ENCODE measurements at regions not wholly inside any gene's neighbourhood (a gene's known extent, or its start where the extent isn't known, plus 50 kb on each side); places are given as distances from the start of the nearest gene placed in this dataset.

- Mint-ChIP-seq H3K9me3 (peaks cover 0 to 7% (median 2%) of the 10 kb centered on the region in 7 donors), H3K4me3 (no peak overlapping the region), H3K4me1 (no peaks in the 10 kb centered on the region), H3K27me3 (no peaks in the 10 kb centered on the region), H3K36me3 (peaks cover 3% of the 10 kb centered on the region), H3K27ac (no peak overlapping the region)
- no peak overlapping the region for H3K4me3 ChIP-seq (ENCODE audit: low read depth, low read length)
- H3K9me3 ChIP-seq (ENCODE audit: control insufficient read depth in 2 of 2, low read length in 2 of 2), result no peaks in the 10 kb centered on the region
- H3K36me3 ChIP-seq (ENCODE audit: control insufficient read depth, insufficient read depth, low read length), result no peaks in the 10 kb centered on the region
- DNase-seq (no peak), ATAC-seq (ENCODE audit: low read depth in 2 of 2) (no peak)
- no peak overlapping the region for H3K27ac ChIP-seq (ENCODE audit: insufficient read depth, low read length, poor library complexity, severe bottlenecking)
- H3K27me3 ChIP-seq (ENCODE audit: control insufficient read depth, insufficient read depth, low read length), result no peaks in the 10 kb centered on the region
- H3K4me1 ChIP-seq (ENCODE audit: control insufficient read depth, insufficient read depth, low read length, poor library complexity, severe bottlenecking), result no peaks in the 10 kb centered on the region
Observed at GRCh38 chr5:92378966-92379611, 996.0 kb upstream of the ARRDC3 start.

GRCh38 chr5:92374859-92375258 is 991.7 kb upstream of the ARRDC3 start:
- H3K4me1 ChIP-seq (ENCODE audit: control insufficient read depth, insufficient read depth, low read length, poor library complexity, severe bottlenecking), result no peaks in the 10 kb centered on the region
- Mint-ChIP-seq H3K27ac (no peak overlapping the region), H3K4me1 (no peaks in the 10 kb centered on the region), H3K27me3 (no peaks in the 10 kb centered on the region), H3K36me3 (no peaks in the 10 kb centered on the region), H3K4me3 (no peak overlapping the region), H3K9me3 (peaks cover 0 to 6% (median 4%) of the 10 kb centered on the region in 7 donors)
- no peak for ATAC-seq (ENCODE audit: low read depth in 2 of 2)
- H3K27me3 ChIP-seq (ENCODE audit: control insufficient read depth, insufficient read depth, low read length), result no peaks in the 10 kb centered on the region
- no peaks in the 10 kb centered on the region for H3K36me3 ChIP-seq (ENCODE audit: control insufficient read depth, insufficient read depth, low read length)
- DNase-seq, result no peak
- no peaks in the 10 kb centered on the region for H3K9me3 ChIP-seq (ENCODE audit: control insufficient read depth in 2 of 2, low read length in 2 of 2)
- H3K4me3 ChIP-seq (ENCODE audit: low read depth, low read length), result no peak overlapping the region
- H3K27ac ChIP-seq (ENCODE audit: insufficient read depth, low read length, poor library complexity, severe bottlenecking), result no peak overlapping the region

GRCh38 chr5:92372766-92373165 is 989.6 kb upstream of the ARRDC3 start:
- Mint-ChIP-seq H3K27me3 (no peaks in the 10 kb centered on the region), H3K4me3 (no peak overlapping the region), H3K36me3 (no peaks in the 10 kb centered on the region), H3K9me3 (peaks cover 0 to 8% (median 6%) of the 10 kb centered on the region in 7 donors), H3K4me1 (no peaks in the 10 kb centered on the region), H3K27ac (no peak overlapping the region)
- DNase-seq (no peak), ATAC-seq (ENCODE audit: low read depth in 2 of 2) (no peak)
- H3K4me3 ChIP-seq (ENCODE audit: low read depth, low read length), result no peak overlapping the region
- peaks cover 0 to 3% of the 10 kb centered on the region in 2 experiments for H3K9me3 ChIP-seq (ENCODE audit: control insufficient read depth in 2 of 2, low read length in 2 of 2)
- no peak overlapping the region for H3K27ac ChIP-seq (ENCODE audit: insufficient read depth, low read length, poor library complexity, severe bottlenecking)
- H3K36me3 ChIP-seq (ENCODE audit: control insufficient read depth, insufficient read depth, low read length), result no peaks in the 10 kb centered on the region
- H3K27me3 ChIP-seq (ENCODE audit: control insufficient read depth, insufficient read depth, low read length), result no peaks in the 10 kb centered on the region
- H3K4me1 ChIP-seq (ENCODE audit: control insufficient read depth, insufficient read depth, low read length, poor library complexity, severe bottlenecking), result no peaks in the 10 kb centered on the region

- Mint-ChIP-seq H3K27me3 (no peaks in the 10 kb centered on the region), H3K4me1 (no peaks in the 10 kb centered on the region), H3K27ac (no peak overlapping the region), H3K9me3 (peaks cover 2 to 8% (median 6%) of the 10 kb centered on the region in 7 donors), H3K4me3 (no peak overlapping the region), H3K36me3 (no peaks in the 10 kb centered on the region)
- ATAC-seq (ENCODE audit: low read depth in 2 of 2) (no peak), DNase-seq (no peak)
- Histone ChIP-seq H3K27me3 (ENCODE audit: control insufficient read depth, insufficient read depth, low read length) (no peaks in the 10 kb centered on the region), H3K4me3 (ENCODE audit: low read depth, low read length) (no peak overlapping the region), H3K27ac (ENCODE audit: insufficient read depth, low read length, poor library complexity, severe bottlenecking) (no peak overlapping the region), H3K9me3 (ENCODE audit: control insufficient read depth in 2 of 2, low read length in 2 of 2) (peaks cover 0 to 3% of the 10 kb centered on the region in 2 experiments), H3K4me1 (ENCODE audit: control insufficient read depth, insufficient read depth, low read length, poor library complexity, severe bottlenecking) (no peaks in the 10 kb centered on the region), H3K36me3 (ENCODE audit: control insufficient read depth, insufficient read depth, low read length) (no peaks in the 10 kb centered on the region)
Observed at GRCh38 chr5:92371889-92372235, 988.7 kb upstream of the ARRDC3 start.

- no peak overlapping the region for H3K27ac ChIP-seq (ENCODE audit: insufficient read depth, low read length, poor library complexity, severe bottlenecking)
- ATAC-seq (ENCODE audit: low read depth in 2 of 2) (no peak), DNase-seq (no peak)
- no peak overlapping the region for H3K4me3 Mint-ChIP-seq
- H3K4me1 ChIP-seq (ENCODE audit: control insufficient read depth, insufficient read depth, low read length, poor library complexity, severe bottlenecking), result no peaks in the 10 kb centered on the region
- H3K9me3 ChIP-seq (ENCODE audit: control insufficient read depth in 2 of 2, low read length in 2 of 2), result peaks cover 0 to 3% of the 10 kb centered on the region in 2 experiments
- H3K4me1 Mint-ChIP-seq, result no peaks in the 10 kb centered on the region
- H3K36me3 Mint-ChIP-seq, result no peaks in the 10 kb centered on the region
- H3K27ac Mint-ChIP-seq, result no peak overlapping the region
- H3K36me3 ChIP-seq (ENCODE audit: control insufficient read depth, insufficient read depth, low read length), result no peaks in the 10 kb centered on the region
- no peak overlapping the region for H3K4me3 ChIP-seq (ENCODE audit: low read depth, low read length)
- no peaks in the 10 kb centered on the region for H3K27me3 Mint-ChIP-seq
- H3K27me3 ChIP-seq (ENCODE audit: control insufficient read depth, insufficient read depth, low read length), result no peaks in the 10 kb centered on the region
- peaks cover 2 to 8% (median 6%) of the 10 kb centered on the region in 7 donors for H3K9me3 Mint-ChIP-seq
Observed at GRCh38 chr5:92371171-92371888, 988.2 kb upstream of the ARRDC3 start.

- no peak overlapping the region for H3K27ac ChIP-seq (ENCODE audit: insufficient read depth, low read length, poor library complexity, severe bottlenecking)
- Mint-ChIP-seq H3K36me3 (no peaks in the 10 kb centered on the region), H3K27ac (no peak overlapping the region), H3K4me3 (no peak overlapping the region), H3K4me1 (no peaks in the 10 kb centered on the region), H3K9me3 (peaks cover 2 to 13% (median 6%) of the 10 kb centered on the region in 7 donors), H3K27me3 (no peaks in the 10 kb centered on the region)
- no peaks in the 10 kb centered on the region for H3K27me3 ChIP-seq (ENCODE audit: control insufficient read depth, insufficient read depth, low read length)
- ATAC-seq (ENCODE audit: low read depth in 2 of 2) (no peak), DNase-seq (no peak)
- peaks cover 0 to 3% of the 10 kb centered on the region in 2 experiments for H3K9me3 ChIP-seq (ENCODE audit: control insufficient read depth in 2 of 2, low read length in 2 of 2)
- no peaks in the 10 kb centered on the region for H3K36me3 ChIP-seq (ENCODE audit: control insufficient read depth, insufficient read depth, low read length)
- H3K4me3 ChIP-seq (ENCODE audit: low read depth, low read length), result no peak overlapping the region
- H3K4me1 ChIP-seq (ENCODE audit: control insufficient read depth, insufficient read depth, low read length, poor library complexity, severe bottlenecking), result no peaks in the 10 kb centered on the region
Observed at GRCh38 chr5:92370032-92370431, 986.9 kb upstream of the ARRDC3 start.

- H3K4me3 Mint-ChIP-seq, result no peak overlapping the region
- Histone ChIP-seq H3K36me3 (ENCODE audit: control insufficient read depth, insufficient read depth, low read length) (no peaks in the 10 kb centered on the region), H3K27ac (ENCODE audit: insufficient read depth, low read length, poor library complexity, severe bottlenecking) (no peak overlapping the region), H3K27me3 (ENCODE audit: control insufficient read depth, insufficient read depth, low read length) (no peaks in the 10 kb centered on the region), H3K9me3 (ENCODE audit: control insufficient read depth in 2 of 2, low read length in 2 of 2) (peaks cover 0 to 3% of the 10 kb centered on the region in 2 experiments), H3K4me3 (ENCODE audit: low read depth, low read length) (no peak overlapping the region), H3K4me1 (ENCODE audit: control insufficient read depth, insufficient read depth, low read length, poor library complexity, severe bottlenecking) (no peaks in the 10 kb centered on the region)
- H3K9me3 Mint-ChIP-seq, result peaks cover 2 to 13% (median 6%) of the 10 kb centered on the region in 7 donors
- DNase-seq (no peak), ATAC-seq (ENCODE audit: low read depth in 2 of 2) (no peak)
- H3K27me3 Mint-ChIP-seq, result no peaks in the 10 kb centered on the region
- no peaks in the 10 kb centered on the region for H3K36me3 Mint-ChIP-seq
- no peak overlapping the region for H3K27ac Mint-ChIP-seq
- H3K4me1 Mint-ChIP-seq, result no peaks in the 10 kb centered on the region
Observed at GRCh38 chr5:92369587-92369986, 986.5 kb upstream of the ARRDC3 start.

Measured in CD4-positive, CD25-positive, alpha-beta regulatory T cell (primary cell).